GM18520 (cell line): ENCODE measurements at regions not wholly inside any gene's neighbourhood (a gene's known extent, or its start where the extent isn't known, plus 50 kb on each side); places are given as distances from the start of the nearest gene placed in this dataset.
"Not testable (repeated sequence)": the region's sequence is repeated elsewhere in the genome, so short reads cannot be mapped to it uniquely, and the experiment has no call there.

Experiments
- ATAC-seq: cut with Tn5 transposase; IDR thresholded peaks from one replicate; pipeline ENCODE4 v1.9.1; 2021; ENCODE audit not compliant: unreplicated experiment

GRCh38 chr12:131272283-131272814 lies 318.6 kb downstream of the ADGRD1 start:
- ATAC-seq, result not testable (repeated sequence)

GRCh38 chr12:131273291-131273845 lies 319.7 kb downstream of the ADGRD1 start:
- ATAC-seq, result no peak

- ATAC-seq, result no peak
These were observed 320.4 kb downstream of the ADGRD1 start for GRCh38 chr12:131274061-131274460.

- no peak for ATAC-seq
These were observed 321.2 kb downstream of the ADGRD1 start for GRCh38 chr12:131274906-131275305.

GRCh38 chr12:131275824-131276223 lies 322.1 kb downstream of the ADGRD1 start:
- ATAC-seq, result no peak

GRCh38 chr12:131276501-131277185 lies 322.9 kb downstream of the ADGRD1 start:
- ATAC-seq, result no peak

- not testable (repeated sequence) for ATAC-seq
These were observed 323.7 kb downstream of the ADGRD1 start for GRCh38 chr12:131277186-131278091.

GRCh38 chr12:131278451-131279115 lies 324.9 kb downstream of the ADGRD1 start:
- ATAC-seq, result not testable (repeated sequence)

- ATAC-seq, result no peak
These were observed 325.7 kb downstream of the ADGRD1 start for GRCh38 chr12:131279281-131279921.

GRCh38 chr12:131280426-131280825 lies 326.7 kb downstream of the ADGRD1 start:
- no peak for ATAC-seq

- no peak for ATAC-seq
These were observed 327.3 kb downstream of the ADGRD1 start for GRCh38 chr12:131281016-131281415.

- no peak for ATAC-seq
These were observed 328.8 kb downstream of the ADGRD1 start for GRCh38 chr12:131282292-131283080.

- no peak for ATAC-seq
These were observed 329.6 kb downstream of the ADGRD1 start for GRCh38 chr12:131283191-131283861.

- not testable (repeated sequence) for ATAC-seq
These were observed 330.4 kb downstream of the ADGRD1 start for GRCh38 chr12:131283862-131284825.

- ATAC-seq, result not testable (repeated sequence)
These were observed 331.5 kb downstream of the ADGRD1 start for GRCh38 chr12:131284954-131285904.

GRCh38 chr12:131285905-131286295 lies 332.2 kb downstream of the ADGRD1 start:
- not testable (repeated sequence) for ATAC-seq

GRCh38 chr12:131286301-131286700 lies 332.6 kb downstream of the ADGRD1 start:
- ATAC-seq, result not testable (repeated sequence)
